GM04503 (cell line): ENCODE measurements at regions not wholly inside any gene's neighbourhood (a gene's known extent, or its start where the extent isn't known, plus 50 kb on each side); places are given as distances from the start of the nearest gene placed in this dataset.
"Not testable (repeated sequence)": the region's sequence is repeated elsewhere in the genome, so short reads cannot be mapped to it uniquely, and the experiment has no call there.

Experiments
- DNase-seq: peaks from one replicate; pipeline ENCODE4 v3.0.0-alpha.2; 2012; ENCODE audit warnings: low read depth

DNA sequence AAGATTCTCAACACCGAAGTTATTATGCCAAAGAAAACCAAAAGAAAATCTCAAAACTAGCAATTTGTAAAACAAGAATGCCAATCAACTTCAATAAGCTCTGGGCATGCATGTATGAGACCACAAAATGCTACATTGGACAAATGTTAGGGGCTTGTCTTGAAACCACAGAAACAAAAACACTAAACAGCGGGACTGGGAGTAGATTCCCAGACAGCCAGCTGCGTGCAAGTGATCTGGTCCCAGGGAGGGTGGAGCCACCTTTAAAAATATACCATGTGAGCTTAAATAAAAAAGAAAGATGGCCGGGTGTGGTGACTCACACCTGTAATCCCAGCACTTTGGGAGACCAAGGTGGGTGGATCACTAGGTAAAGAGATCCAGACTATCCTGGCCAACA, 163.6 kb upstream of the PRICKLE2 start:
- no peak for DNase-seq

DNA sequence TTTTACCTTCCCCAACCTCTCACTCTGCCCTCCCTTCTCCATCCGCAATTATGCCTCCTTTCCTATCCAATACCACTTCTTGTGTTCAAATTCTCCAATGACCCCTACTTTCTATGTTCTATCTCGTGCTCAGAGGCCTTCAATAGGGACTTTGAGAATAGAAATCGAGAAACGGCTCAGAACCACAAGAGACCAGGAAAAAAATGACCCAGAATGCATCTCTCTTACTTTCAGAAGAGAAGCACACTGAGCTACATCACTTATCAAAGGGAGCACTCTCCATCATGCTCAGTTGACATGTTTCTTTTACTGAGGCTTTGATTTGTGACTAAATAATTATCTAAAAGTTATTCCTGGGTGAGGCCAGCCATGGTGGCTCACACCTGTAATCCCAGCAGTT, 162.4 kb upstream of the PRICKLE2 start:
- no peak for DNase-seq

DNA sequence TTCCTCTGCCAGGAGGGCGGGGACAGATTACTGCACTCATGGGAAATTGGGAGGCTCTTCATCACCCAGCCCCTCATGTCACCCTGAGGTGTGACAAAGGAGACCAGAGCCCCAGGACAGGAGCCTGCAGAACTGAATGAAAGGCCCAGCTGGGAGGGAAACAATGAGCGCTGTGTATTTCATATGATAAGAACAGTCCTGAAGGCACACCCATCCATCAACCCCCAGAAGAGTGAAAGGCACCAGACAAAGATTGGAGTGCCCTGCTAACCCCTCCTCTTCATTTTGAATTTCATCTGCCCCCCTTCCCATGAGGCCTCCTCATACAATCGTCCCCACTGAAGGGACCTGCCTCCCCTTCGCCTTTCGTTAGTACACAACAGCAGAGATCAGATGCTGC, 160.0 kb upstream of the PRICKLE2 start:
- no peak for DNase-seq

DNA sequence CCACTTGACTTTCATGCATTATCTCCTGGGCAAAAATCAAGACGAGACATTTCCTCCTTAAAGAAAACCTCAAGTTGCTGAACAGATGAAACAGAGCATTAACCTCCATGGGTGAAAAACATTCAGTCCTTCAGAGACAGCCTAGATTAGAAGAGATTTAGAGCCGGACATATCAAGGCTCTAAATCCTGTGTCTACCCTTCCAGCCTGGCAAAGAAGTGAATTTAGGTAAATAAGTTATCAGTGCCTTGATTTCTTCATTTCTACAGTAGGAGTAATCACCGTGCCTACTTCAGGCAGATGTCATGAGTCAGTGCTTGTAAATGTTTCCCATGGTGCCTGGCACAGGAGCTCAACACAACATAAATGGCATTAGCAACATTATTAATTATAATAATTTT, 159.3 kb upstream of the PRICKLE2 start:
- no peak for DNase-seq

DNA sequence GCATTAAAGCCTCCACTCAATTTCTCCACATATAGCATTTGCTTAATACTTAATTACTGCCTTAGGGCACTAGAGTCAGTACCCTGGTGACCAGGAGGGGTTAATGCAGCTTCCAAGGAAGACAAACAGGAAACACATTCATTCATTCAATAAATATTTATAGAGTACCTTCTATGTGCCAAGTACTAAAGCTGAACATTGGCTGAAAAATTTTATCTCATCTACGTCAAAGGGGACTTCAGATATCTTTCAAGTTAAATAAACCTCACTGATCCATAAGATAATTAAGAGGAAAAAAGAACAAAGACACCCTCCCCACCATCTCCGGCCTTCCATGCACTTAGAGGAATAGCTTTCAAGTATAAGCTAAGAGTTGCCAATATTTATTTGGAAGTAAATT, 156.9 kb upstream of the PRICKLE2 start:
- DNase-seq, result no peak

DNA sequence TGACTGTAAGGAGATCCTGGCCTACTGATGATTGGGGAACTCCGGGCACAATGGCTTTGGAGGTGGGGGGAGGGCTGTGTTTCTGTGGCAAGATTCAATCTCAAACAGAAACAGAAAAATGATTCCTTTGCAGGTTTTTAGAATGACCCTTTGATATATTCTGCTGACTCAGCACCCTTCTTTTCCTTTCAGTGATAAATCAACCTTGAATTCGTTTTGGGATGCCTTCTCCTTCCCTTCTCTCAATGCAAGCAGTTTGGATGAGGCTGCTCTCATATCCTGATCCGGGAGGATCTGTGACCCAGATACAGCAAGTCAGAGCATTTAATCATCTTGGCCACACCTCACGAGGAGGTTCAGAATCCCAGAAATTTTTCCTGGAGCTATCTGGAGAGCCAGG, 156.1 kb upstream of the PRICKLE2 start:
- DNase-seq, result no peak

DNA sequence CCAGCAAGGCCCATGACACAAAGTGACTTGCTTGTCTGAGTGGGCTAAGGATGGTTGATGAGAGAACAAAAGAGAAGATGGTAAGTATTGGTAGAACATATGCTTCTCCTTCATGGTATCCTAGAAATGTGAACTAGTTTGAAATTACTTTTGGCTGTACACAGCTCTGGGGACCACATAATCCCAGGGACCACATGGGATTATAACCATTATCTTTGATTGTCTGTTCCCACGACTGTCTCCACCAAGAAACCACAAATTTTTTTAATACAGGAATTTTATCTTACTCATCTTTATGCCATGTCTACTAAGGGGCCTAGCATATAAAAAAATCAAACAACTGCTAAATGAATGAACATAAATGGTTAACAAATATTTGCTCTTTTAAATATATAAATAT, 155.3 kb upstream of the PRICKLE2 start:
- no peak for DNase-seq

DNA sequence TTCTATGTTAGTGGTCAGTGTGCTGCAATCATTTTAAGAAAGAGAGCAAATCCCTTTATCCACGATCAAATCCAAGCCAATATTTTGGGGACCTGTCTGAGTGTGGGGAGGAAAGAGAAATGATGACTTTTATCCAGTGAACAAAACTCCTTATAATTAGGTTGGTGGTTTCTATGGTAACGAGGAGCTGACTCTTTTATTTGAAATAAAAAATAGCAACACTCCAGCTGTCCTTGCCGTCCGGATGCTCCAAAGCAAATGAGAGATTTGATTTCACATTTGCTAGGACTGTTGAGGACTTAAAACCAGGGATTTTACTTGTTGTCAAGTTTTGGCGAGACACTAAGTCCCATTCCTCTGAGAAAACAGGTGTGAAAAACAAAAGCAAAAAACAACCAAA, 154.0 kb upstream of the PRICKLE2 start:
- no peak for DNase-seq

DNA sequence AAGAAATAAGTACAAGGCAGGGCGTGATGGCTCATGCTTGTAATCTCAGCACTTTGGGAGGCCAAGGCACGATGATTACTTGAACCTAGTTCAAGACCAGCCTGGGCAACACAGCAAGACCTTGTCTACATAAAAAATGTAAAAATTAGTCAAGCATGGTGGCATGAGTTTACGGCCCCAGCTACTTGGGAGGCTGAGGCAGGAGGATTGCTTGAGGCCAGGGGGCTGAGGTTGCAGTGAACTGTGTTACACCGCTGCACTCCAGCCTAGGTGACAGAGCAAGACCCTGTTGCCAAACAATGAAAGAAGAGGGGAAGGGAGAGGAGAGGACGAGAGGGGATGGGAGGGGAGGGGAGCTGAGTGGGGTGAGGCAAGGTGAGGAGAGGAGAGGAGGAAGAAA, 152.7 kb upstream of the PRICKLE2 start:
- no peak for DNase-seq

DNA sequence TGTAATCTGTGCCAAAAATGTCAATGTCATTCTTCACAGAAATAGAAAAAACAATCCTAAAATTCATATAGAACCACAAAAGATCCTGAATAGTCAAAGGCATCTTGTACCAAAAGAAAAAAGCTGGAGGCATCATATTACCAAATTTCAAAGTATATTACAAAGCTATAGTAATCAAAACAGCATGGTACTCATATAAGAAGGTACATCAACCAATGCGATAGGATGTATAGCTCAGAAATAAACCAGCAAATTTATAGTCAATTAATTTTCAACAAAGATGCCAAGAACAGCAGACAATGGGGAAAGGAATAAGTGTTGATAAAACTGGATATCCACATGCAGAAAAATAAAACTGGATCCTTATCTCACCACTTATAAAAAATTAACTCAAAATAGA, 150.5 kb upstream of the PRICKLE2 start:
- DNase-seq, result no peak

DNA sequence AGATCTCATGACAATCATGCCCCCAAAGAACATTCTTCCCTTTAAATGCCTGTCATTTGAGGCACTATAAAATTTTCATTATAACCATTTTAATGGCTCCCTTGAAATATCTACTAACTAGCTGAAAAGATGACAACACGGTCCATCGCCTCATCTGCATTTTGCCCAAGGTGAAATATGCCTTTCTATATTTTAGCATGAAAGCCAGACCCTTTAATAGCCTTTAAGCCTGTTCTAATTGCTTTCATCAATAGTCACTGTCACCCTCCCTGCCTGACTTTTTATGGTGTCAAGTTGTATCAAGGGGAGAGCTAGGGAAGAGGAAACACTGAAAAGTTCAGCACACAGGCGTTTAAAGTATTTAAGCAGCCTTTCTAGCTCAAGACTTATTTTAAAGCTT, 144.1 kb upstream of the PRICKLE2 start:
- DNase-seq, result no peak

DNA sequence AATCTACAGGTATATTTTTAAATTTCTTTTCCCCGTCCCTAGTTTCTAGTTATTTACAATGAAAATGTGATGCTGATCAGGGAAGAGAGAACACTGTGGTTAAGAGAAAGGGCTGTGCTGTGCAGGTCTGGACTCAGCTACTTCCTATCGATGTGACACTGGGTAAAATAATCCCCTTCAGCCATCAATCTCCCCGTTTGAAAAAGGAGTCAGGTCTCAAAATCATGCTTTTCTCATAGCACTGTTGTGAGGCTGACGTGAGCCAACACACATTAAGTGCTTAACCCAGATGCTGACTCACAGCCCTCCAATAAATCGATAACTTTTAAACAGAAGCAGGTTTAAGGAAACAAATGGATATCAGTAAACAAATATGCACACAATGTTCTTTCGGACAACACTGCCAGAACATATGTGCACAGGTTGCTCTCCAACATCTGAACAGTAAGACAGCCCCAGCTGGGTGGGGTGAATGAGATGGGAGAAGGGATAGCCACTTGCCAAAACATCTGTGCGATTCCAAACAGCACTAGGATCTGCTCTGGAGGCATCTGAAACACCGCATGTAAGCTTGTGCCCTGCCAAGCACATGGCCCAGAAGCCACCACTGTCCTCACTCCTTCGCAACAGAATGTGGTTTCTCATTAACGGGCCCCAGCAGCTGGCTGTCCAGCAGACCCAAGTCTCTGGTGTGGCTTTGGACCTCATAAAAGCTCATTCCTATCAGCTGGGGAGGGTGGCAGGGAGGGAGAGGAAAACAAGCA, 143.2 kb upstream of the PRICKLE2 start:
- DNase-seq, result no peak

DNA sequence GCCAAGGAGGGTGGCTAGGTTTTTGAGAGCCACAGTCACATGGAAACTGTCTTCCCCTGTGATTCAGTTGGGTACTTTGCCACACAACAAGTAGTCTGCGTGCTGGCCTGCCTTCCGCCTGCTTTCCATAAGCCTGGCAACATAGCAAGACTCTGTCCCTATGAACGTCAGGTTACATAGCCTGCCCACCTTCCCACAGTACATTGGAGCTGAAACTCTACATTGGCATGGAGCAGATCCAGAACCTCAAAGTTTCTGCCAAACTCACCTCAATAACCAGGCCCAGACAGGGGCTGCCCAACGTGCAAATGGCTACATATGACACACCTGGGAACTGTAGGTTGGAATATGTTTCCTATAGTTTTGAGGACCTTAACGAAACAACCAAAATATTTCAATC, 140.6 kb upstream of the PRICKLE2 start:
- DNase-seq, result no peak

DNA sequence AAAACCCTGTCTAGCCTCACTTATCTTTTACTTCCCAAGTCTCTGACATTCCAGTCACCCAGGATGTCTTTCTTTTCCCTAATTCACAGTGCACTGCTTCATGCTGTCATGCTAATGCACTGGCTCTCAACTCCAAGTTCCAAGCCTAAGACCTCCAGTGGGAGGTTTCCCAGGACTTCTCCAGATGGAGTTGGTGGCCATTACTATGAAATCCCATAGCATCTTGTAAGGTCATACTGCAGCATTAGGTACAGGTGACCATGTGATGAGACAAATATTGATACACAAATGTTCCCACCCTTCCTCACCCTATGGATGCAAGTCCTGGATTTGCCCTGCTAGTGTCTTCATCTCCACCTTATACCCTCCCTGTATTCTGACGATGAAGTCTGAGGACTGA, 138.6 kb upstream of the PRICKLE2 start:
- DNase-seq, result no peak

DNA sequence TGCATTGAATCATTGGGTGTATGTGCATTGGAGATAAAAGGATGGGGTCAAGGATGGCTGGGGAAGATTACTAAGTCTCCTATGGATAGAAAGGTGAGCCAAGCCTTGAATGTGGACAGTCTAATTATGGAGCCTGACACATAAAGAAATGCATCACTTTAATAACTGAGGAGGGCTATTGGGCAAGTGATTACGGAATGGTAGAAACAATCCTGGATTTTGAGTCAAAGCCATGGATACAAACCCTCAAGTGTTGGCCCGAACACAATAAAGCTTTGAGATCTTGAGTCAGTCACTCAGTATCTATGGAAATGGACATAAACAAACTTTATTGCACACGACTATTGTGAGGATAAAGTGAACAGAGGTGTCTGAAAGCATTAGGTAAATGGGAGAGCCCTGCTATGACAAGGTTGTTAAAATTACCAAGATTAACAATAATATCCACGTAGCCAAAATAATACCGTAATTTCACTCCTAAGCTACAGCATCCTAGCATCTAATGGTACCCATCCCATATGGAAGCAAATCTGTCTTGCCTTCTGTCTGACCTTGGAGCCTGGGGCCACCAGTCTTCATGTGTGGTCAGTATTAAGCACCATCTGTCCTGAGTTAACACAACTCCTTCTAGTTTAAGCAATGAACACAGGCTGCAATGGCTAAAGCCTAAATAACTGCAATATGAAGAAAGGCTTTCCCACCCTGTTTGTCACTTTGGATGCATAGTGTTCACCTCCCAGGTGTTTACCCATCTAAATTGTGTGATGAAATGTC, 136.9 kb upstream of the PRICKLE2 start:
- no peak for DNase-seq

DNA sequence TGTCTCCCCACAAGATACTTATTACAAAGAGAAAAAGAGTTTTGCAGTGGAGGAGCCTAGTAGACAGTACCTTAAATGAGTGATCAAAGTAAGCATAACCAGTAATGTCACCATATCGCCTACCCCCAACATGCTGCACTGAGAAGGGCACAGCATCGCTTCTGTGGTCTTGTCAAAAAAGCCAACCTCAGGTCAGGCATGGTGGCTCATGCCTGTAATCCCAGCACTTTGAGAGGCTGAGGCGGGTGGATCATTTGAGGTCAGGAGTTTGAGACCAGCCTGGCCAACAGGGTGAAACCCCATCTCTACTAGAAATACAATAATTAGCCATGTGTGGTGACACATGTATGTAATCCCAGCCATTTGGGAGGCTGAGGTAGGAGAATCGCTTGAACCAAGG, 135.8 kb upstream of the PRICKLE2 start:
- not testable (repeated sequence) for DNase-seq

DNA sequence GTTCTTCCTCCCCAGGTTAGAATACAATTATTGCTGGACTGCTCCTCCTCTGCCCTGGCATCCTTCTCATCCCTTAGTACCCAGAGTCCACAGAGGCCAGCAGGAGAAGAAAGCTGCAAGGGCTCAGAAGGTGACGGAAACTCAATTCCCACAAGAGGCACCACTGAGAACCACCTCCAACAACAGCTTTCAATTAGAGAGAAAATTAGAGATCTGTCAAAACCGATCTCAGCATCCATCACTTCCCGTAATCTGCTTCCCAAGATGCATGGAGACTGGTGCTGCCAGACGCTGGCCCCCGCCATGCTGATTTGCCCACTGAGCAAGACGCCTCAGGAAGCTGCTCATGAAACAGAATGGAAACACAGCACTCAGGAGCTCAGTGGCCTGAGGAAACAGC, 135.0 kb upstream of the PRICKLE2 start:
- no peak for DNase-seq

DNA sequence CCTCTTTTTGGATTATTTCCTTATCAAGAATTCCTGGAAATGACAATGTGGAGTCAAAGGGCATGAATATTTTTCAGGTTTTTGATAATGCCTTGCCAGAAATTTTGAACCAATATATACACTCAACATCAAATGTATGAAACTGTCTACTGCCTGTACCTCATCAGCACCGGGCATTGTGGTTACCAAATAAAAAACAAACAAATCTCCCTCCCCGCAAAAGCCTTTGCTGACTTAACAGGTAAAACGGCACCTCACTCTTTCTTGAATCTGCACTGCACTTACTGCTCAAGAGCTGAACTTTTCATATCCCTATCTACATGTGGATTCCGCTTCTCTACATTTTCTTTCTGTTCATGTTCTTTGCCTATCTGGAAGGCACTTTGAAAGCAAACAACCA, 134.5 kb upstream of the PRICKLE2 start:
- no peak for DNase-seq

DNA sequence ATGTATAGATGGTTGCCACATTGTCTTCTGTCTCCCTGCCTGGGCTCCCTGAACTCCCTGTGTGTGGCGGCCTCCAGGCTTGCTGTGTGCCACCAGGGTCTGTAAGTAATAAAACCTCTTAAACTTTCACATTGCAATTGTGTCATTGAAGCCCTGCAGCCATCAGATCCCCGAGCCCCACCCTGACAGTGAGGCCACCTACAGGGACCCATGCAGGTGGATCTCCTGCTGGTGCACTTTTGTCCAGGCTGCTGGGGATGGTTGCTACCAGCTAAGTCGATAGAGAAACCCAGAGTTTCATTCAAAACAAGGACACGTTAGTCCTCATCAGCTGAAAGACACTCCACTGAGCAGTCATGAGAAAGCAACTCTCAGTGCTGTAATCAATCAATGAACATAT, 133.6 kb upstream of the PRICKLE2 start:
- no peak for DNase-seq

DNA sequence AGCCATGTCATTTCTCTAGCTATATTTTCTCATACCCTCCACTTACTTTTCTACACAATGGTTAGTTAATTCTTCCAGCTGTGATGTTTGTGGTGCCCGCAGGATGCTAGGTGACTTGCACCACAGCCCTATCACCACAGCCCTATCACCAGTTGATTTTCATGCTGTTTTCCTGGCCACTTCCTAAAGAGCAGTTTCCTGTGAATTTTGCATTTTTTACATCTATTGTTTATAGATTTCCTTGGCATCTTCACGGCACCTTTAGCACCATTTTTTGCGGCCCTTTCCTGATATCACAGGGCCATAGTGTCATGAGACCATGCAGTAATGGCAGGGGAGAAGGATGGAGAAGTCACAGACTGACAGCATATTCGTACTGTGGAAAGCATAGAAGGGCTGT, 132.9 kb upstream of the PRICKLE2 start:
- no peak for DNase-seq

DNA sequence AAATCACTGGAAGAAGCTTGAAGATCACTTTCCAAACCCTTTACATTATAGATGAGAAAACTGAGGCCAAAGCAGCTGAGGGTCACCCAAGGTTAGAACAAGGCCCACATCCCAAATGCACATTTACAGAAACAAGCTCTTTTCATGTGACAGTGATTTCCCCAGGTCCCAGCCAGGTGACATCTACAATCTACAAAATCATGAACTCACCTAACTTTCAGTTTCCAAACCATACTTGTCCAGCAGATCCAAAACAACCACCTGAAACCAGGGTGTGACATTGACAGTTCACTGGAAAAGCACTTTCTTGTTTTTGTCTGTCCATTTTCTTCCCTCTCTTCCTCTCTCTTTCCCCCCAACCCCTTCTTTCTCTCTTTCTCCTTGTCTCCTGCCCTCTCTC, 132.2 kb upstream of the PRICKLE2 start:
- no peak for DNase-seq

DNA sequence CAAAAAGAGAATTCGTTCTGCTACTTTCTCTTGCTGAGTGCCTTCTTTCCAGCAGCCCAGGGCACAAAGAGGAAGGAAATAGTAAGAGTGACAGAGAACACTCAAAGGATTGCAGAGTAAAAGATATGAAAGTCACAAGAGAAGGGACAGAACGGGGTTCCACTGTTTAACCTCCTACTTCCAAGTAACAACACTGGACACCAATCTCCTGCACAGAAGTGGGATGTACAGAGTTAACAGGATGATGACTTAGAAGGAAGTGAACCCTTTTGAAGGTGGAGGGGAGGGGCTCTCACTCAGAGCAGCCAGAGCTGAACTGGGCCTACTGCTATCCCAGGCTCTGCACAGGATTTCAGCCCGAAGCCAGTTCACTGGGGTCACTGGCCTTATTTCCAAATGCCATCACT, 130.1 kb upstream of the PRICKLE2 start:
- DNase-seq, result no peak

DNA sequence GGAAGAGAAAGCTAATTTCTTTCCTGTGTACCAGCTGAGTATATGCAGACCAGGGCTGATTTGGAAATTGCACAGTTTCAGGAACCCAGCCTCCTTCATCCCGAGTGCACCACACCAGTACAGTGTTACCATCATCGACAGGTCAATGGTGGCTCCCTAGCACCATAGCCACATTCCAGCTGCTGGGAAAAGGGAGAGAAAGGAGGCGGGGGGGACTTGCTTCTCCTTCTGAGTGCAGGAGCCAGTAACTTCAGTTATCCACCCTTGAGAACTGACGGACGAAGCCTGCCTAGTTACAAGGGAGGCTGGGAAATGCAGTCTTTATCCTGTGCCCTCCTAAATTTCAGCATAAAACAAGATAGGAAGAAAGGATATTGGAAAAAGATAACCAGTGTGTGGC, 129.7 kb upstream of the PRICKLE2 start:
- no peak for DNase-seq

DNA sequence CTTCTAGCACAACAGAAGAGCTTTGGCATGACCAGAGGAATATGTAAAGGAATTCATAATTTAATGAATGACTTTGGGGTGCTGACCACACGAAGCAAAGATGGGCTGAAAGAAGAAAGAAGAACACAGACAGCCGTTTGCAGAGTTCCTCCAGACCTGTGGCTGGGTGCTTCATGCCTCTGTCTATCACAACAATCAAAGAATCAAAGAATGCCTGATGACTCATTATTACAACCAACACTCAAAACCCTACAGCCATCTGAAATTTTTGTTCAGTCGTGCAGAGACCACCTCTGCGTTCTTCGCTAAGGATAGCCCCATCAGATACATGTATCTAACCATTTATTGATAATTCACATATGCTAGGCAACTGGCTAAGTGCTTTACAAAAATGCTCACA, 129.0 kb upstream of the PRICKLE2 start:
- DNase-seq, result no peak
